CD4-positive, alpha-beta T cell treated with Interleukin-17A for 1 hour (primary cell): ENCODE measurements at regions not wholly inside any gene's neighbourhood (a gene's known extent, or its start where the extent isn't known, plus 50 kb on each side); places are given as distances from the start of the nearest gene placed in this dataset.

ENCODE experiments used
- DNase-seq: peaks from one replicate; pipeline ENCODE4 v3.0.0-alpha.2; 2020

GRCh38 chr21:14607262-14607661 is 61.1 kb upstream of the SAMSN1 start:
- DNase-seq = no peak

- no peak for DNase-seq
Observed at GRCh38 chr21:14603202-14603601, 57.1 kb upstream of the SAMSN1 start.

- DNase-seq = peak; percentile 25
Observed at GRCh38 chr21:14602382-14602958, 56.4 kb upstream of the SAMSN1 start.

DNA sequence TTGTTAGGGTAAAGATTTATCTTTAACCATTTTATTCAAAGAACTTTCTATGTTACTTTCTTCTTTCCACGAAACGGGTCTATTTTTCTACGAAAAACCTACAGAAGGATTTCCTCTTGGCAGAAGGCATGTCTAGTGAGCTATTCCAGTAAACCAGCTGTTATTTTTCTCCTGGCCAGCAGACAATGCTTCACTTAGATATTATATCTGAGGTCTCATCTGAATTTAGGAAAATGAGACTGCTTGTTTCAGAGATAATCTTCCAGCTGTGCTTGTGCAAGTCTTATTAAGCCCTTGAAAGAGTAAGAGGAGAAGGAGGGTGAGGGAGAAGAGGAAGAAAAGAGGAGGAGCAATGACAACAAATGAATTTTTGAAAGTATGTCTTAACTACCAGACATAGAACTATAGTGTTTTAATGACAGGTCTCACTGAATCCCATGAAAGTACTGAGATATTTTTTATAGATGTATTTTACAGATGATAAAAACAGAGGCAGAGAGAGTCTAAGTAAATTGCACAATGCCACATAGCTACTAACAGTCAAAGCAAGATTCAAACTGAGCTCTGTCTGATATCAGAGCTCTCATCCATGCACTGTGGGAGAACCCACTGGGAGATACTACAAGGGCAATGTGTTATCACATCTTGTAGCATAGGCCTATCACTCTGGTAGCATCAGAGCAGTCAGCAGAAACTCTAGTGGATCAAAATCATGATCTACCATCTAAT is 54.6 kb upstream of the SAMSN1 start:
- DNase-seq = no peak

GRCh38 chr21:14598065-14598464 is 52.0 kb upstream of the SAMSN1 start:
- no peak for DNase-seq
